Mucosa of descending colon (tissue), 3 donors: ENCODE measurements at regions not wholly inside any gene's neighbourhood (a gene's known extent, or its start where the extent isn't known, plus 50 kb on each side); places are given as distances from the start of the nearest gene placed in this dataset.
A peak's percentile ranks its signal among the peaks of the same experiment; 100 is the strongest.

ENCODE experiments used
- ATAC-seq: fragments of 200-7000 bp; cut with Tn5 transposase; one replicate; pipeline ENCODE4 v1.9.1; 2020; ENCODE audit warnings: mild to moderate bottlenecking, moderate library complexity
- DNase-seq, 3 donors: peaks; one replicate each; pipeline ENCODE4 v3.0.0-alpha.2; 2020
- H3K36me3 ChIP-seq: fragments of 200-600 bp; one replicate; pipeline ENCODE4 v1.8.0; 2021; ENCODE audit warnings: low read depth, mild to moderate bottlenecking
- H3K4me1 ChIP-seq: fragments of 200-600 bp; one replicate; pipeline ENCODE4 v1.8.0; 2021; ENCODE audit warnings: low read depth, mild to moderate bottlenecking
- H3K4me3 ChIP-seq: fragments of 200-600 bp; one replicate; pipeline ENCODE4 v1.8.0; 2021; ENCODE audit warnings: mild to moderate bottlenecking
- H3K9me3 ChIP-seq: fragments of 200-600 bp; one replicate; pipeline ENCODE4 v1.8.0; 2021; ENCODE audit warnings: mild to moderate bottlenecking
- intact Hi-C, 2 donors: fragments of 100-400 bp; cut with DNase I in 1 of 2; cut with micrococcal nuclease in 1 of 2; formaldehyde crosslinking; loops; one replicate each; pipeline versions ENCODE4 v1.11.0 to v1.11.1; 2022; cut with DNase I, micrococcal nuclease
- TF ChIP-seq, protein P1 (sequence below): fragments of 200-600 bp; IDR thresholded peaks from one replicate; pipeline ENCODE4 v1.8.0; 2022; ENCODE audit warnings: antibody characterized with exemption, mild to moderate bottlenecking
- donor health status: DM: no; HTN: no; CAD: no; lungs with moderate emphysema.
- donor health status: DM: no; HTN: no; CAD: no.
- donor health status: DM: no; HTN: yes; CAD: no.

DNA sequence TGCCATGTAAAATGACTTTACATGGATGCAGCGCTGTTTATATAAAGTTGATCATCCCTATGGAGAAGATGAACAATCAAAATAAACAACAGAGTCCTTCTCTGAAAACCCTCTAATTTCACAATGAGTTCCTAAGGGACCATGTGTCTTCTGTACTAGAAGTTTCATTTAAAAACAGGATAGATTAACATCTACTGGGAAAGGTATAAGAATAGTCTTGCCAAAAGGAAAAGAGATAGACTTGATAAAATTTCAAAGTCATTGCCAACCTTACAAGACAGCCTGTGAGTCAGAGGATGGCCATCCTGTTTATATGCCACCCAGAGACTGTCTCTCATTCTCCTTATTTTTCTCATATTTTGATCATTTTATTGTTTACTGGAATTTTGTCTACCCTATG is 367.1 kb upstream of the PDE4D start:
- no peaks in the 10 kb centered on the region for H3K4me1 ChIP-seq
- TF ChIP-seq, protein P1, sequence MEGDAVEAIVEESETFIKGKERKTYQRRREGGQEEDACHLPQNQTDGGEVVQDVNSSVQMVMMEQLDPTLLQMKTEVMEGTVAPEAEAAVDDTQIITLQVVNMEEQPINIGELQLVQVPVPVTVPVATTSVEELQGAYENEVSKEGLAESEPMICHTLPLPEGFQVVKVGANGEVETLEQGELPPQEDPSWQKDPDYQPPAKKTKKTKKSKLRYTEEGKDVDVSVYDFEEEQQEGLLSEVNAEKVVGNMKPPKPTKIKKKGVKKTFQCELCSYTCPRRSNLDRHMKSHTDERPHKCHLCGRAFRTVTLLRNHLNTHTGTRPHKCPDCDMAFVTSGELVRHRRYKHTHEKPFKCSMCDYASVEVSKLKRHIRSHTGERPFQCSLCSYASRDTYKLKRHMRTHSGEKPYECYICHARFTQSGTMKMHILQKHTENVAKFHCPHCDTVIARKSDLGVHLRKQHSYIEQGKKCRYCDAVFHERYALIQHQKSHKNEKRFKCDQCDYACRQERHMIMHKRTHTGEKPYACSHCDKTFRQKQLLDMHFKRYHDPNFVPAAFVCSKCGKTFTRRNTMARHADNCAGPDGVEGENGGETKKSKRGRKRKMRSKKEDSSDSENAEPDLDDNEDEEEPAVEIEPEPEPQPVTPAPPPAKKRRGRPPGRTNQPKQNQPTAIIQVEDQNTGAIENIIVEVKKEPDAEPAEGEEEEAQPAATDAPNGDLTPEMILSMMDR = no peak
- H3K9me3 ChIP-seq = no peaks in the 10 kb centered on the region
- no peak overlapping the region for H3K4me3 ChIP-seq
- DNase-seq = no peak
- ATAC-seq = no peak
- intact Hi-C loops = no loop called here
- no peaks in the 10 kb centered on the region for H3K36me3 ChIP-seq

- no peak for ATAC-seq
- intact Hi-C loops = no loop called here
- H3K9me3 ChIP-seq = no peaks in the 10 kb centered on the region
- H3K36me3 ChIP-seq = no peaks in the 10 kb centered on the region
- H3K4me3 ChIP-seq = no peak overlapping the region
- H3K4me1 ChIP-seq = no peaks in the 10 kb centered on the region
- DNase-seq = no peak
- TF ChIP-seq, protein P1 = no peak
Observed at GRCh38 chr5:60259730-60260129, 366.2 kb upstream of the PDE4D start.

- intact Hi-C loops = no loop called here
- TF ChIP-seq, protein P1 = no peak
- ATAC-seq = no peak
Observed at GRCh38 chr5:60257596-60258271, 364.2 kb upstream of the PDE4D start.

DNA sequence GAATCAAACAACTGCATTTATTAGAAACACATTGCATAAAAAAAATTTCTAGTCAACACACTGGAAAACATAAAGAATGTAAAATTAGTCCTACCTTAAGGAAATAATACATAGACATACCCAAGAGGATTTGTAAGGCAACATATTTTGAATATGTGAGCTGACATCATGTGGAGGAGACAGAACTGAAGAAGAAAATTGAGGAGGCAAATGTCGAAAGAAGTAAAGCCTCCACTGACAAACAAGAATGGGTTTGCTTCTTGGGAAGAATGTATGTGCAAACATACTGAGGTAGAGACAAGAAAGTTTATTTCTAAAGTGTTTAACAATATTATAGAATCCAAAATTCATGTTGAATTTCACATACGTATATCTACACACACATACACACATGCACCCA is 363.0 kb upstream of the PDE4D start:
- DNase-seq = no peak
- Histone ChIP-seq H3K36me3 (no peaks in the 10 kb centered on the region), H3K4me1 (no peaks in the 10 kb centered on the region), H3K4me3 (no peak overlapping the region), H3K9me3 (no peaks in the 10 kb centered on the region)
- intact Hi-C loops = no loop called here
- TF ChIP-seq, protein P1 = no peak
- no peak for ATAC-seq

More at GRCh38 chr5:60257596-60258271, 364.2 kb upstream of the PDE4D start:
- H3K36me3 ChIP-seq = no peaks in the 10 kb centered on the region
- no peaks in the 10 kb centered on the region for H3K9me3 ChIP-seq
- no peaks in the 10 kb centered on the region for H3K4me1 ChIP-seq
- no peak overlapping the region for H3K4me3 ChIP-seq
- DNase-seq = no peak

- DNase-seq = peak in 1 of 3 donors; percentile 8
- intact Hi-C loops = no loop called here
Observed at GRCh38 chr5:60248901-60249300, 355.4 kb upstream of the PDE4D start.

More at GRCh38 chr5:60248901-60249300, 355.4 kb upstream of the PDE4D start:
- TF ChIP-seq, protein P1 = no peak
- H3K9me3 ChIP-seq = no peaks in the 10 kb centered on the region
- no peak overlapping the region for H3K4me3 ChIP-seq
- no peaks in the 10 kb centered on the region for H3K36me3 ChIP-seq
- peak; percentile 15 for ATAC-seq
- no peaks in the 10 kb centered on the region for H3K4me1 ChIP-seq
